Esophagus squamous epithelium (tissue), 4 donors: ENCODE measurements at regions not wholly inside any gene's neighbourhood (a gene's known extent, or its start where the extent isn't known, plus 50 kb on each side); places are given as distances from the start of the nearest gene placed in this dataset.

ENCODE experiments used
- POLR2A ChIP-seq, 4 donors: fragments of 450-650 bp; IDR thresholded peaks; one replicate each; pipeline ENCODE4 v1.6.1; 2017; ENCODE audit warnings: antibody characterized with exemption in 4 of 4, mild to moderate bottlenecking in 4 of 4, moderate library complexity in 3 of 4
- TF ChIP-seq, protein P1 (sequence below), 6 experiments: fragments of 450-650 bp in 4 of 6; fragments of 200-600 bp in 2 of 6; sonication (generic) in 2 of 6; IDR thresholded peaks; one replicate each; pipeline ENCODE4 v1.5.1; 2016 to 2019; ENCODE audit warnings: antibody characterized with exemption in 6 of 6, mild to moderate bottlenecking in 4 of 6, moderate library complexity in 4 of 6

DNA sequence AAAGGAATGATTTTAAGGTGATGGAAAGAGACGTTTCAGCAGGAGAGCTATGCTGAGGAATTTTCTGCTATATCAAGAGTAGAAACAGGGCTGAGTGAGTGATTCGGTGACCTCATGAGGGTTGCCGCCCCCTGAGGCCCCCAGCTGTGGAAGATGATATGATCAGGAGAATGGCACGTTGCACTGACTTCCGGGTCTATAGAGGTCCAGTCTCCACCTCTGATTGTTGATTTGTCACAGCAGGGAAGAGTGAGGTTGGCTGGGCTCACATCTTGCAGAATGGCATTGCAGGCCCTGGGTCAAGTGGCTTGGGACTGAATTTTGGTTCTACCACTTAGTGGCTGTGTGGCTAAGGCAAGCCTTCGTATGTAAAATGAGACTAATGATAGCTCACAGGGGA lies 205.1 kb downstream of the SNX19 start:
- TF ChIP-seq, protein P1, sequence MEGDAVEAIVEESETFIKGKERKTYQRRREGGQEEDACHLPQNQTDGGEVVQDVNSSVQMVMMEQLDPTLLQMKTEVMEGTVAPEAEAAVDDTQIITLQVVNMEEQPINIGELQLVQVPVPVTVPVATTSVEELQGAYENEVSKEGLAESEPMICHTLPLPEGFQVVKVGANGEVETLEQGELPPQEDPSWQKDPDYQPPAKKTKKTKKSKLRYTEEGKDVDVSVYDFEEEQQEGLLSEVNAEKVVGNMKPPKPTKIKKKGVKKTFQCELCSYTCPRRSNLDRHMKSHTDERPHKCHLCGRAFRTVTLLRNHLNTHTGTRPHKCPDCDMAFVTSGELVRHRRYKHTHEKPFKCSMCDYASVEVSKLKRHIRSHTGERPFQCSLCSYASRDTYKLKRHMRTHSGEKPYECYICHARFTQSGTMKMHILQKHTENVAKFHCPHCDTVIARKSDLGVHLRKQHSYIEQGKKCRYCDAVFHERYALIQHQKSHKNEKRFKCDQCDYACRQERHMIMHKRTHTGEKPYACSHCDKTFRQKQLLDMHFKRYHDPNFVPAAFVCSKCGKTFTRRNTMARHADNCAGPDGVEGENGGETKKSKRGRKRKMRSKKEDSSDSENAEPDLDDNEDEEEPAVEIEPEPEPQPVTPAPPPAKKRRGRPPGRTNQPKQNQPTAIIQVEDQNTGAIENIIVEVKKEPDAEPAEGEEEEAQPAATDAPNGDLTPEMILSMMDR (IDR thresholded peaks at IDR 0.05): no peak
- no peak for TF ChIP-seq POLR2A (IDR thresholded peaks at IDR 0.05)
